ENCODE measurements at regions not wholly inside any gene's neighbourhood (a gene's known extent, or its start where the extent isn't known, plus 50 kb on each side); places are given as distances from the start of the nearest gene placed in this dataset.

DNA sequence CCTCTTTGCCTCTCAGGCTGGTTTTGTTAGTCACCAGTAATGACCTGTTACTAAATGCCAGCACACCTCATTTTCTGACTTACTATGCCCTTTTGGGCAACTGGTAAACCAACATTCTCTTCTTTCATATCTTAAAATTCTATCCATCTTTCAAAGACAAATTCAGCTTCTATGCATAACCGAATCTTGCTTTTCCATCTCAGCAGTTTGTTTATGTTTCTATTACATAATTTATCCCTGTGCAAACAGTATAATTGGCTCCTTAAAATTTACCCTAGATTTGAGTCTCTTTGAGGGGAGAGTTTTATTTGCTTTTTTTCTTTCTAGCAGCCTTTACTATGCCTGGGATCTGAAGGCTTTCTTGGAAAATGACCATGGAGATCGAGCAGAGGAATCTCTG is 58.5 kb upstream of the SIPA1L2 start:
- TF ChIP-seq POLR2AphosphoS5 (IDR thresholded peaks at IDR 0.05; ENCODE audit: low read depth, low read length) (no peak), FOXP2 (optimal IDR thresholded peaks at IDR 0.05; ENCODE audit: borderline replicate concordance, extremely low read depth, extremely low read length, insufficient read depth) (no peak), TAF1 (IDR thresholded peaks at IDR 0.05; ENCODE audit: borderline replicate concordance, insufficient read depth, low read length) (no peak), SIN3A (IDR thresholded peaks at IDR 0.05; ENCODE audit: borderline replicate concordance, insufficient read depth, low read length) (no peak)
- TF ChIP-seq, protein P1, sequence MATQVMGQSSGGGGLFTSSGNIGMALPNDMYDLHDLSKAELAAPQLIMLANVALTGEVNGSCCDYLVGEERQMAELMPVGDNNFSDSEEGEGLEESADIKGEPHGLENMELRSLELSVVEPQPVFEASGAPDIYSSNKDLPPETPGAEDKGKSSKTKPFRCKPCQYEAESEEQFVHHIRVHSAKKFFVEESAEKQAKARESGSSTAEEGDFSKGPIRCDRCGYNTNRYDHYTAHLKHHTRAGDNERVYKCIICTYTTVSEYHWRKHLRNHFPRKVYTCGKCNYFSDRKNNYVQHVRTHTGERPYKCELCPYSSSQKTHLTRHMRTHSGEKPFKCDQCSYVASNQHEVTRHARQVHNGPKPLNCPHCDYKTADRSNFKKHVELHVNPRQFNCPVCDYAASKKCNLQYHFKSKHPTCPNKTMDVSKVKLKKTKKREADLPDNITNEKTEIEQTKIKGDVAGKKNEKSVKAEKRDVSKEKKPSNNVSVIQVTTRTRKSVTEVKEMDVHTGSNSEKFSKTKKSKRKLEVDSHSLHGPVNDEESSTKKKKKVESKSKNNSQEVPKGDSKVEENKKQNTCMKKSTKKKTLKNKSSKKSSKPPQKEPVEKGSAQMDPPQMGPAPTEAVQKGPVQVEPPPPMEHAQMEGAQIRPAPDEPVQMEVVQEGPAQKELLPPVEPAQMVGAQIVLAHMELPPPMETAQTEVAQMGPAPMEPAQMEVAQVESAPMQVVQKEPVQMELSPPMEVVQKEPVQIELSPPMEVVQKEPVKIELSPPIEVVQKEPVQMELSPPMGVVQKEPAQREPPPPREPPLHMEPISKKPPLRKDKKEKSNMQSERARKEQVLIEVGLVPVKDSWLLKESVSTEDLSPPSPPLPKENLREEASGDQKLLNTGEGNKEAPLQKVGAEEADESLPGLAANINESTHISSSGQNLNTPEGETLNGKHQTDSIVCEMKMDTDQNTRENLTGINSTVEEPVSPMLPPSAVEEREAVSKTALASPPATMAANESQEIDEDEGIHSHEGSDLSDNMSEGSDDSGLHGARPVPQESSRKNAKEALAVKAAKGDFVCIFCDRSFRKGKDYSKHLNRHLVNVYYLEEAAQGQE (IDR thresholded peaks at IDR 0.05; ENCODE audit: insufficient read depth in 1 of 2, low read depth in 2 of 2, low read length in 2 of 2) = no peak

DNA sequence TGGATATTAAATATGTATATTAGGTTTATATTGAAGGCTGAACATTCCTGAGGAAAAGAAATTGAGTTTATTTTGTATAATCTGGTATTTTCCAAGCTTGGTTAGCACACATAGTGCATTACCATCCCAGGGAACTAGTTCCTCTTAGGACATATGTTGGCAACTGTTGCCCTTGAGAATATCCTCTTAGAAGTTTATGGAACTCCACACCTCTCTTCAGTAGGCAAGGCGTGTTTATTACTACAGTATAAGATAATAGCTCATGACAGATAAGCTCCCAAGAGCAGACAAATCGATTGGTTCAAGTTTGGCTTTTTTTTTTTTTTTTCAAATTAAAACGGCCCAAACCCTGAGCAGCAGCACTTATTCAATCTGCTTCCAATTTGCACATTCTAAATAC is 59.8 kb upstream of the SIPA1L2 start:
- TF ChIP-seq POLR2AphosphoS5 (IDR thresholded peaks at IDR 0.05; ENCODE audit: low read depth, low read length) (no peak), FOXP2 (optimal IDR thresholded peaks at IDR 0.05; ENCODE audit: borderline replicate concordance, extremely low read depth, extremely low read length, insufficient read depth) (no peak), SIN3A (IDR thresholded peaks at IDR 0.05; ENCODE audit: borderline replicate concordance, insufficient read depth, low read length) (no peak), TAF1 (IDR thresholded peaks at IDR 0.05; ENCODE audit: borderline replicate concordance, insufficient read depth, low read length) (no peak)
- TF ChIP-seq, protein P1 (IDR thresholded peaks at IDR 0.05; ENCODE audit: insufficient read depth in 1 of 2, low read depth in 2 of 2, low read length in 2 of 2) = no peak

DNA sequence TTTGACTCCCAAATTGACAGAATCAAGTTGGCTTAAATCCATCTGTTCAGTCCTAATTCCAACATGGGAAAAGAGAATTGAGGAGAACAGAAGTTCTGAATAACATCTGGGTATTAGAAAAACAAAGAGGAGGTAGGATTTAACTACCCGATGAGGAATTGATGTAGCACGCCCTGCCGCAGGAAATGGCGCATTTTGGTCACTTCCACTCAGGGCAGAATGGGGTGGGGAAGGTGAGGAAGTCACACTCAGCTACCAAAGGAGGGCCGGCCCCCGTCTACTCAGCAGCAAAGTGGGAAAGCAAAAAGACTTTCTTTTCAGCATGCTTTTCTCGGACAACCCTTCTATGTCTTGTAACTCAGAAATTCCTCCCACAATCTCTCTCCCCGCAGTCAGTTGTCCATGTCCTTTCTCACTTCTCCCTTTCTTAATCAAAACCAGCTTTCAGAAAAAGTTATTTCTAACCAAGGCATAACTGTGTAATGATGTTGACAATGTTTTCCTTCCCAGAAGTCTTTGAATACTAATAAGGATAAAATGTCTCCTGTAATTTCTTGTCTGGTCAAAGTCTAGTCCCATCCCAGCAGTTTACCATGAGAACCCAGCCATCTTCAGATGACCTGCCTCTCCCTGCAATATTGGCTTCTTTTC is 60.5 kb upstream of the SIPA1L2 start:
- TF ChIP-seq, protein P1 (IDR thresholded peaks at IDR 0.05; ENCODE audit: insufficient read depth in 1 of 2, low read depth in 2 of 2, low read length in 2 of 2) = no peak
- no peak for TF ChIP-seq SIN3A (IDR thresholded peaks at IDR 0.05; ENCODE audit: borderline replicate concordance, insufficient read depth, low read length)
- TF ChIP-seq POLR2AphosphoS5 (IDR thresholded peaks at IDR 0.05; ENCODE audit: low read depth, low read length) = no peak
- no peak for TF ChIP-seq FOXP2 (optimal IDR thresholded peaks at IDR 0.05; ENCODE audit: borderline replicate concordance, extremely low read depth, extremely low read length, insufficient read depth)
- no peak for TF ChIP-seq TAF1 (IDR thresholded peaks at IDR 0.05; ENCODE audit: borderline replicate concordance, insufficient read depth, low read length)

DNA sequence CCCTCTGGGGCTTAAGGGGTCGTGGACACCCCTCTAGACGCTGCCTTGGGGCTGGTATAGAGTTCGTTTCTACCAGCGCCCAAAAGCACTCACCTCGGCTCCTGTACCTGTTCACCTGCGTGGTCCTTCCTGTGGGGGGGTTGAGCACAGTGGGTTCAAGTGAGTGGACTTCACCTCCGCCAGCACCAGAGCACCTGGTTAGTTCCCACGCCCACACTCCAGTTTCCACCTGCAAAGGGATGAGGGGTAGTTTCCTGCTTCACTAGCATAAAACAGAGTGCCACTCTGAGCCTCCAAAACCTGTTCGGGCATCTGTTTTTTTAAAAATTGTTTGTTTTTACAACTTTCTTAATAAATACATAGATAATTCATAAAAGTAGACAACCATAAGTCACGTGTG is 64.5 kb upstream of the SIPA1L2 start:
- TF ChIP-seq, protein P1 (IDR thresholded peaks at IDR 0.05; ENCODE audit: insufficient read depth in 1 of 2, low read depth in 2 of 2, low read length in 2 of 2) = no peak
- no peak for TF ChIP-seq POLR2AphosphoS5 (IDR thresholded peaks at IDR 0.05; ENCODE audit: low read depth, low read length)
- no peak for TF ChIP-seq SIN3A (IDR thresholded peaks at IDR 0.05; ENCODE audit: borderline replicate concordance, insufficient read depth, low read length)
- TF ChIP-seq TAF1 (IDR thresholded peaks at IDR 0.05; ENCODE audit: borderline replicate concordance, insufficient read depth, low read length) = no peak
- TF ChIP-seq FOXP2 (optimal IDR thresholded peaks at IDR 0.05; ENCODE audit: borderline replicate concordance, extremely low read depth, extremely low read length, insufficient read depth) = no peak
